KMS-11 (cell line): ENCODE measurements at regions not wholly inside any gene's neighbourhood (a gene's known extent, or its start where the extent isn't known, plus 50 kb on each side); places are given as distances from the start of the nearest gene placed in this dataset.

Experiments used
- H2AFZ ChIP-seq: fragments of 200-600 bp; sonication (generic); 2 replicates; pipeline ENCODE4 v1.6.1; 2016; ENCODE audit warnings: antibody characterized with exemption, mixed run types, low read depth
- H3K27ac ChIP-seq: fragments of 200-600 bp; sonication (generic); 2 replicates; pipeline ENCODE4 v1.6.1; 2016; ENCODE audit warnings: mild to moderate bottlenecking, mixed run types
- H3K27me3 ChIP-seq: fragments of 200-600 bp; sonication (generic); 2 replicates; pipeline ENCODE4 v1.6.1; 2017; ENCODE audit warnings: mild to moderate bottlenecking, low read depth, mixed run types, moderate library complexity; ENCODE audit not compliant: insufficient read depth
- H3K36me3 ChIP-seq: fragments of 200-600 bp; sonication (generic); 2 replicates; pipeline ENCODE4 v1.6.1; 2017; ENCODE audit warnings: mild to moderate bottlenecking, mixed run types; ENCODE audit not compliant: insufficient read depth
- H3K4me1 ChIP-seq: fragments of 200-600 bp; sonication (generic); 2 replicates; pipeline ENCODE4 v1.6.1; 2016; ENCODE audit warnings: mild to moderate bottlenecking, low read depth, mixed run types; ENCODE audit not compliant: poor library complexity, severe bottlenecking
- H3K4me2 ChIP-seq: fragments of 200-600 bp; sonication (generic); 2 replicates; pipeline ENCODE4 v1.7.0; 2016; ENCODE audit warnings: mild to moderate bottlenecking, mixed run types
- H3K4me3 ChIP-seq: fragments of 200-600 bp; sonication (generic); IDR thresholded peaks from 2 replicates; pipeline ENCODE4 v1.6.1; 2017; ENCODE audit warnings: low read depth, low read length, mixed read lengths; ENCODE audit not compliant: insufficient read depth
- H3K79me2 ChIP-seq: fragments of 200-600 bp; sonication (generic); 2 replicates; pipeline ENCODE4 v1.6.1; 2016; ENCODE audit warnings: low read depth, mixed run types; ENCODE audit not compliant: insufficient read depth
- H3K9ac ChIP-seq: fragments of 200-600 bp; sonication (generic); 2 replicates; pipeline ENCODE4 v1.6.1; 2016; ENCODE audit warnings: mild to moderate bottlenecking, mixed run types
- H4K20me1 ChIP-seq: fragments of 200-600 bp; sonication (generic); 2 replicates; pipeline ENCODE4 v1.6.1; 2016; ENCODE audit warnings: mild to moderate bottlenecking, mixed run types; ENCODE audit not compliant: insufficient read depth
- CTCF ChIP-seq: fragments of 200-600 bp; sonication (generic); conservative IDR thresholded peaks from 2 replicates; pipeline ENCODE4 v1.6.1; 2017; ENCODE audit warnings: low read depth, mild to moderate bottlenecking, antibody characterized with exemption, low read length, moderate library complexity, mixed read lengths

DNA sequence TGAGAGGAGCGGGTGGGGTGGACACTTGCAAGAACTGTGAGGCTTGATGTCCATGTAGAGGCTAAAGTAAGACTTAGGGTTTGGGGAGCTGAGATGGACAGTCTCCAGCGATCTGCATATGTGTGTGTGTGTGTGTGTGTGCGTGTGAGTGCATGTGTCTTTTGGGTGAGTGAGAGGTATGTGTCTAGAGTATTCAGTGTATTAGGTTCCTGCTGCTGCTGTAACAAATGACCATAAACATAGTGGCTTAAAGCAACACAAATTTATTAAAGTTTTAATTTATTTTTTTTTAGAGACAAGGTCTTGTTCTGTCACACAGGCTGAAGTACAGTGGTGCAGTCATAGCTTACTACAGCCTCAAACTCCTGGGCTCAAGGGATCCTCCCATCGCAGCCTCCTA is 155.4 kb upstream of the SPRED2 start:
- no peak overlapping the region for H3K4me3 ChIP-seq
- H3K36me3 ChIP-seq = no peaks in the 10 kb centered on the region
- no peaks in the 10 kb centered on the region for H4K20me1 ChIP-seq
- no peak for TF ChIP-seq CTCF
- H3K27me3 ChIP-seq = no peaks in the 10 kb centered on the region
- no peak overlapping the region for H3K27ac ChIP-seq
- no peaks in the 10 kb centered on the region for H3K79me2 ChIP-seq
- no peak overlapping the region for H2AFZ ChIP-seq
- H3K4me2 ChIP-seq = no peak overlapping the region
- no peaks in the 10 kb centered on the region for H3K4me1 ChIP-seq
- H3K9ac ChIP-seq = no peak overlapping the region

DNA sequence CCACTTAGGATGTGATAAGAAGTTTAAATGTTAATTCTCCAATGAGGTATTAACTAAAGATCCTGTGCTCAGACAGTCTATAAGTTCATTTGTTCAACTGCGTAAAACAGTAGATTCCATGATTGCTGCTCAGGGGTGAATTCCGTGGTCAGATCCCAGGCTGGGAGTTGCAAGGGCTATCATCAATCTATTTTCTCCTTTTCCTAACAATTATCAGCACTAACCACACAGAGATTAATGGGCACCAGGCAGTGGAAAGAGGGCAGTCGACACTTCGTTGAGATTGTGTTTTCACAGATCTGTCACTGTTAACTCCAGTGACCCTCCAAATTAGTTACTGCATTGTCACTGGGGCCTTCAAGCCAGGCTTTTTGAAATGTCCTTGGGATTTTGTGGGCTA is 154.1 kb upstream of the SPRED2 start:
- H3K4me2 ChIP-seq = no peak overlapping the region
- no peaks in the 10 kb centered on the region for H3K27me3 ChIP-seq
- no peak for TF ChIP-seq CTCF
- H2AFZ ChIP-seq = no peak overlapping the region
- H3K4me1 ChIP-seq = no peaks in the 10 kb centered on the region
- H3K36me3 ChIP-seq = no peaks in the 10 kb centered on the region
- no peaks in the 10 kb centered on the region for H3K79me2 ChIP-seq
- H4K20me1 ChIP-seq = no peaks in the 10 kb centered on the region
- H3K9ac ChIP-seq = no peak overlapping the region
- no peak overlapping the region for H3K4me3 ChIP-seq
- H3K27ac ChIP-seq = no peak overlapping the region

DNA sequence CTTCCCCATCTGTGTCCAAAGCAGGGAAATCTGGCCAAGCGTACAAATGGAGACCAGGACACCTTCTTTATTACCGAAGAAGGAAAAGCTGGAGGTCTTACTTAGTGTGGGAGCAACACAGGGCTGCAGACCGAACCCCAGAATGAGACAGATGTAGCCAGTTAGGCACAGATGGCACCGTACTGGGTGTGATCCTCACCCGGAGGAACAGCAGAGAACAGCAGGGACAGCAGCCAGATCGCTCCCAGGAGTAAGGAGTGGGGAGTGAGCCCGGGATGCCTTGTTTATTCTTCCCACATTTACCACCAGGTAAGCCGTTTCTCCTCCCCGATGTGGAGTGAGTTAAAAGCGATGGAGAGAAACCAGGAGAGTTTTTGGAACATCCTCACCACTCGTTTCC is 150.7 kb upstream of the SPRED2 start:
- TF ChIP-seq CTCF = no peak
- Histone ChIP-seq H3K79me2 (no peaks in the 10 kb centered on the region), H3K9ac (no peak overlapping the region), H3K27me3 (no peaks in the 10 kb centered on the region), H3K4me3 (no peak overlapping the region), H4K20me1 (no peaks in the 10 kb centered on the region), H3K4me1 (no peaks in the 10 kb centered on the region), H3K36me3 (no peaks in the 10 kb centered on the region), H3K27ac (no peak overlapping the region), H2AFZ (no peak overlapping the region), H3K4me2 (no peak overlapping the region)

- Histone ChIP-seq H4K20me1 (no peaks in the 10 kb centered on the region), H2AFZ (no peak overlapping the region), H3K79me2 (no peaks in the 10 kb centered on the region), H3K4me3 (no peak overlapping the region), H3K27me3 (no peaks in the 10 kb centered on the region), H3K27ac (no peak overlapping the region), H3K36me3 (no peaks in the 10 kb centered on the region), H3K9ac (no peak overlapping the region), H3K4me1 (no peaks in the 10 kb centered on the region), H3K4me2 (no peak overlapping the region)
- TF ChIP-seq CTCF = no peak
Measured at GRCh38 chr2:65582364-65582763, 150.0 kb upstream of the SPRED2 start.

GRCh38 chr2:65580824-65581223 is 148.4 kb upstream of the SPRED2 start:
- Histone ChIP-seq H3K9ac (no peak overlapping the region), H4K20me1 (no peaks in the 10 kb centered on the region), H3K79me2 (no peaks in the 10 kb centered on the region), H3K27me3 (no peaks in the 10 kb centered on the region), H3K4me2 (no peak overlapping the region), H3K36me3 (no peaks in the 10 kb centered on the region), H2AFZ (no peak overlapping the region), H3K27ac (no peak overlapping the region), H3K4me1 (no peaks in the 10 kb centered on the region), H3K4me3 (no peak overlapping the region)
- TF ChIP-seq CTCF = no peak
